IMR-90 (cell line): ENCODE measurements at regions not wholly inside any gene's neighbourhood (a gene's known extent, or its start where the extent isn't known, plus 50 kb on each side); places are given as distances from the start of the nearest gene placed in this dataset.

ENCODE experiments used
- ATAC-seq: fragments of 200-7000 bp; cut with Tn5 transposase; 2 replicates; pipeline ENCODE4 v1.9.1; 2020; ENCODE audit warnings: low read depth, mild to moderate bottlenecking, moderate library complexity
- BruUV-seq: library from RNA; stranded (reverse); fragments of 400-500 nt; replicated peaks from 2 replicates; lab custom pipeline; 2021; lab: Mats Ljungman, UMichigan
- CTCF ChIA-PET: fragments of 300-600 bp; formaldehyde crosslinking; extraction: SDS; loops from one replicate; lab custom pipeline; 2021; ENCODE audit warnings: antibody characterized with exemption; lab: Yijun Ruan, JAX
- POLR2A ChIA-PET: fragments of 300-600 bp; sonication (Branson Sonifier 250); formaldehyde crosslinking; loops from one replicate; lab custom pipeline; 2022; ENCODE audit warnings: antibody characterized with exemption; ENCODE audit not compliant: unreplicated experiment; lab: Charles Lee
- DNase-seq: peaks from one replicate; pipeline ENCODE4 v3.0.0; 2013
- H2AFZ ChIP-seq: replicated peaks from 2 replicates; pipeline ENCODE3; 2013; ENCODE audit warnings: low read length, mild to moderate bottlenecking; ENCODE audit not compliant: poor library complexity
- H2AK5ac ChIP-seq: 2 replicates; pipeline ENCODE4 v1.6.1; 2013; ENCODE audit warnings: low read depth, low read length, inconsistent platforms
- H2AK9ac ChIP-seq: replicated peaks from 2 replicates; pipeline ENCODE3; 2013; ENCODE audit warnings: mild to moderate bottlenecking, low read depth, low read length, moderate library complexity; ENCODE audit not compliant: poor library complexity
- H2BK120ac ChIP-seq: 2 replicates; pipeline ENCODE4 v1.6.1; 2013; ENCODE audit warnings: low read depth, low read length, inconsistent platforms
- H2BK15ac ChIP-seq: 3 replicates; pipeline ENCODE4 v1.6.1; 2013; ENCODE audit warnings: low read depth, low read length, inconsistent platforms
- H2BK20ac ChIP-seq: 2 replicates; pipeline ENCODE4 v1.6.1; 2013; ENCODE audit warnings: low read depth, mild to moderate bottlenecking, inconsistent platforms, low read length, moderate library complexity
- H2BK5ac ChIP-seq: 2 replicates; pipeline ENCODE4 v1.6.1; 2013; ENCODE audit warnings: mild to moderate bottlenecking, low read depth, low read length, inconsistent platforms; ENCODE audit not compliant: poor library complexity, severe bottlenecking
- H3K14ac ChIP-seq: replicated peaks from 2 replicates; pipeline ENCODE4 v1.6.1; 2013; ENCODE audit warnings: low read depth, low read length, inconsistent platforms
- H3K18ac ChIP-seq: 2 replicates; pipeline ENCODE4 v1.6.1; 2013; ENCODE audit warnings: low read depth, low read length, control low read depth
- H3K23ac ChIP-seq: 2 replicates; pipeline ENCODE4 v1.6.1; 2013; ENCODE audit warnings: low read depth, low read length, inconsistent platforms
- H3K27ac ChIP-seq: 2 replicates; pipeline ENCODE4 v1.5.1; 2013; ENCODE audit warnings: mild to moderate bottlenecking, control low read depth, low read length; ENCODE audit not compliant: insufficient read depth
- H3K27me3 ChIP-seq: 2 replicates; pipeline ENCODE4 v1.6.1; 2013; ENCODE audit warnings: low read length; ENCODE audit not compliant: control insufficient read depth, insufficient read depth
- H3K36me3 ChIP-seq: 2 replicates; pipeline ENCODE4 v1.6.1; 2013; ENCODE audit warnings: low read length, mixed read lengths; ENCODE audit not compliant: control insufficient read depth, insufficient read depth
- H3K4ac ChIP-seq: 2 replicates; pipeline ENCODE4 v1.6.1; 2013; ENCODE audit warnings: low read depth, low read length, inconsistent platforms
- H3K4me1 ChIP-seq: 2 replicates; pipeline ENCODE4 v1.6.1; 2013; ENCODE audit warnings: low read length, mixed read lengths; ENCODE audit not compliant: control insufficient read depth, insufficient read depth
- H3K4me2 ChIP-seq: 2 replicates; pipeline ENCODE4 v1.6.1; 2013; ENCODE audit warnings: low read depth, mild to moderate bottlenecking, control low read depth, low read length, moderate library complexity
- H3K4me3 ChIP-seq: 2 replicates; pipeline ENCODE4 v1.5.1; 2013; ENCODE audit warnings: low read depth, mild to moderate bottlenecking, control low read depth, low read length, moderate library complexity; ENCODE audit not compliant: insufficient read depth
- H3K56ac ChIP-seq: 2 replicates; pipeline ENCODE4 v1.6.1; 2013; ENCODE audit warnings: low read length, inconsistent platforms; ENCODE audit not compliant: insufficient read depth; ENCODE audit errors: extremely low read depth
- H3K79me1 ChIP-seq, 2 experiments: 2 replicates each; pipeline ENCODE4 v1.6.1; 2013; ENCODE audit warnings: low read length in 2 of 2, inconsistent platforms in 1 of 2, low read depth in 1 of 2
- H3K9ac ChIP-seq: 2 replicates; pipeline ENCODE4 v1.6.1; 2013; ENCODE audit warnings: low read depth, low read length, control low read depth
- H3K9me1 ChIP-seq: 2 replicates; pipeline ENCODE4 v1.6.1; 2013; ENCODE audit warnings: low read length, inconsistent platforms; ENCODE audit not compliant: insufficient read depth
- H3K9me3 ChIP-seq: 2 replicates; pipeline ENCODE4 v1.6.1; 2013; ENCODE audit warnings: low read length; ENCODE audit not compliant: control insufficient read depth, insufficient read depth
- H4K20me1 ChIP-seq: 2 replicates; pipeline ENCODE4 v1.6.1; 2013; ENCODE audit warnings: low read length, inconsistent platforms; ENCODE audit not compliant: insufficient read depth
- H4K5ac ChIP-seq: 2 replicates; pipeline ENCODE4 v1.6.1; 2013; ENCODE audit warnings: mild to moderate bottlenecking, low read depth, low read length, control low read depth
- H4K8ac ChIP-seq, 2 experiments: 2 replicates each; pipeline ENCODE4 v1.6.1; 2013; ENCODE audit warnings: low read depth in 2 of 2, low read length in 2 of 2, control low read depth in 1 of 2, inconsistent platforms in 1 of 2
- H4K91ac ChIP-seq: 2 replicates; pipeline ENCODE4 v1.6.1; 2013; ENCODE audit warnings: low read depth, low read length, inconsistent platforms; ENCODE audit not compliant: insufficient read depth
- CEBPB ChIP-seq: IDR thresholded peaks from 2 replicates; pipeline ENCODE4 v1.6.1; 2012; ENCODE audit warnings: low read depth, low read length, improper control_type of control experiment
- CTCF ChIP-seq: conservative IDR thresholded peaks from 2 replicates; pipeline ENCODE4 v1.5.1; 2012; ENCODE audit warnings: mild to moderate bottlenecking, low read depth, low read length, improper control_type of control experiment
- MXI1 ChIP-seq: IDR thresholded peaks from 2 replicates; pipeline ENCODE4 v1.6.1; 2012; ENCODE audit warnings: low read depth, mild to moderate bottlenecking, low read length, moderate library complexity, borderline replicate concordance
- NFE2L2 ChIP-seq: fragments of 150-350 bp; IDR thresholded peaks from 2 replicates; pipeline ENCODE4 v1.6.1; 2016; ENCODE audit warnings: low read depth, mild to moderate bottlenecking, low read length
- RFX5 ChIP-seq: IDR thresholded peaks from 2 replicates; pipeline ENCODE4 v1.8.0; 2012; ENCODE audit warnings: low read depth, mild to moderate bottlenecking, low read length, moderate library complexity
- WGBS, 2 experiments: methylation state at CpG; one replicate each; pipeline versions ENCODE4 v1.1.5 to v1.1.7; 2013; ENCODE audit warnings: missing lambda C conversion rate in 2 of 2; ENCODE audit not compliant: insufficient read length in 1 of 2; ENCODE audit errors: extremely low coverage in 2 of 2; 5-methylcytosine and 5-hydroxymethylcytosine counted together
- dilution Hi-C: fragments of 300-500 bp; cut with HindIII; formaldehyde crosslinking; loops from one replicate; pipeline ENCODE4 v1.14.3; 2018; ENCODE audit warnings: low sequenced_read_pairs; ENCODE audit not compliant: unreplicated experiment
- in situ Hi-C: fragments of 300-500 bp; cut with MboI; formaldehyde crosslinking; loops from 3 replicates; pipeline ENCODE4 v1.14.3; 2019; ENCODE audit warnings: low sequenced_read_pairs, inconsistent platforms, mixed read lengths
- intact Hi-C: fragments of 100-400 bp; cut with micrococcal nuclease; formaldehyde crosslinking; loops from 2 replicates; pipeline ENCODE4 v1.10.0; 2022

DNA sequence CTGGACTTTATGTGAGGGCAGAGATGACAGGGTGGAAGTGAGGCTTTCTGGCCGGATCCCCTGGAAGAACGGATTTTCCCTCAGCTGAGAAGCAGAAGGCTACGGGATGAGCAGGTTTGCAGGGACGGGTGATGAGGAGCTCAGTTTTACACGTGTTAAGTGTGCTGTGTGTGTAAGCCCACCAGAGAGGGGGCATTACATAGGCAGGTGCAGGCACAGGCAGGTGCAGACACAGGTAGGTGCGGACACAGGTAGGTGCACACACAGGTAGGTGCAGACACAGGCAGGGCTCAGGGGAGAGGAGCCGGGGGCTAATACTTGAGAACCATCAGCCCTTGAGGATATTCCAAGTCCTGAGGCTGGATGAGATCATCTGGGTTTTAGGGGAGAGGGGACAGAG is 107.7 kb downstream of the COPS8 start:
- H2BK120ac ChIP-seq, result peak overlapping the region; percentile 93
- no peak overlapping the region for H3K4me2 ChIP-seq
- no peaks in the 10 kb centered on the region for H3K27me3 ChIP-seq
- no peak overlapping the region for H3K27ac ChIP-seq
- ChIA-PET CTCF (no interaction called here), POLR2A (interaction anchor here (0.8 kb wide), 1 partner anchor 9 kb away, joined by 3 read pairs; no protein-coding TSS in a partner anchor)
- no peak overlapping the region for H2AK9ac ChIP-seq
- ATAC-seq (no peak), DNase-seq (no peak)
- peak overlapping the region in 1 of 2 experiments; percentile 4; a peak in 2 of 4 replicates for H4K8ac ChIP-seq
- intact Hi-C loops (no loop called here), dilution Hi-C loops (no loop called here), in situ Hi-C loops (no loop called here)
- no peak overlapping the region for H2BK5ac ChIP-seq
- H2BK20ac ChIP-seq, result peak overlapping the region; percentile 70
- H4K5ac ChIP-seq, result no peak overlapping the region
- no peaks in the 10 kb centered on the region for H3K36me3 ChIP-seq
- no peak overlapping the region for H2AFZ ChIP-seq
- BruUV-seq, result no TSS peak
- 100% methylated on average over 6 of the region's 7 CpGs; no CpG with 5 or more reads in 1 of the 2 experiments for WGBS, 2 experiments
- peak overlapping the region; percentile 99 for H4K91ac ChIP-seq
- no peak overlapping the region for H3K4me3 ChIP-seq
- no peak for TF ChIP-seq MXI1
- no peak for TF ChIP-seq CEBPB
- no peak for TF ChIP-seq RFX5
- no peak for TF ChIP-seq CTCF
- no peak for TF ChIP-seq NFE2L2
- no peaks in the 10 kb centered on the region for H3K9me3 ChIP-seq
- peak overlapping the region; percentile 76 for H2AK5ac ChIP-seq
- H3K56ac ChIP-seq, result no peak overlapping the region
- peaks cover 20% of the 10 kb centered on the region for H3K9me1 ChIP-seq
- no peaks in the 10 kb centered on the region for H4K20me1 ChIP-seq
- H3K18ac ChIP-seq, result peak overlapping the region; percentile 22; the same call in 1 of the 2 replicates
- H3K4ac ChIP-seq, result peak overlapping the region; percentile 100
- 0 out of 2 replicates have a peak overlapping the region, but pooled peaks have one; percentile 17 for H3K14ac ChIP-seq
- peak overlapping the region; percentile 76; the same call in 2 of the 3 replicates for H2BK15ac ChIP-seq
- peaks cover 3 to 18% of the 10 kb centered on the region in 2 experiments; a peak in 2 of 4 replicates for H3K79me1 ChIP-seq
- H3K9ac ChIP-seq, result no peak overlapping the region
- no peak overlapping the region for H3K23ac ChIP-seq
- peaks cover 30% of the 10 kb centered on the region for H3K4me1 ChIP-seq
